ENCODE measurements at regions not wholly inside any gene's neighbourhood (a gene's known extent, or its start where the extent isn't known, plus 50 kb on each side); places are given as distances from the start of the nearest gene placed in this dataset.

GRCh38 chr2:45134726-45135125, 125.5 kb upstream of the SIX2 start:
- no peak for TF ChIP-seq CTCF (IDR thresholded peaks at IDR 0.05; ENCODE audit: low read depth, low read length)
- no peak for DNase-seq (ENCODE audit: extremely low read depth, low read depth)

- no peak for TF ChIP-seq CTCF (IDR thresholded peaks at IDR 0.05; ENCODE audit: low read depth, low read length)
- DNase-seq (ENCODE audit: extremely low read depth, low read depth) = no peak
Measured at GRCh38 chr2:45134014-45134413, 124.8 kb upstream of the SIX2 start.

- TF ChIP-seq CTCF (IDR thresholded peaks at IDR 0.05; ENCODE audit: low read depth, low read length) = no peak
- DNase-seq (ENCODE audit: extremely low read depth, low read depth) = no peak
Measured at GRCh38 chr2:45132551-45132950, 123.3 kb upstream of the SIX2 start.

GRCh38 chr2:45131587-45131986, 122.3 kb upstream of the SIX2 start:
- no peak for TF ChIP-seq CTCF (IDR thresholded peaks at IDR 0.05; ENCODE audit: low read depth, low read length)
- no peak for DNase-seq (ENCODE audit: extremely low read depth, low read depth)

- TF ChIP-seq CTCF (IDR thresholded peaks at IDR 0.05; ENCODE audit: low read depth, low read length) = no peak
- no peak for DNase-seq (ENCODE audit: extremely low read depth, low read depth)
Measured at GRCh38 chr2:45130736-45131135, 121.5 kb upstream of the SIX2 start.

- peak; percentile 13; the same call in 1 of the 2 replicates for TF ChIP-seq CTCF (IDR thresholded peaks at IDR 0.05; ENCODE audit: low read depth, low read length)
Measured at GRCh38 chr2:45128580-45128997, 119.3 kb upstream of the SIX2 start.

DNA sequence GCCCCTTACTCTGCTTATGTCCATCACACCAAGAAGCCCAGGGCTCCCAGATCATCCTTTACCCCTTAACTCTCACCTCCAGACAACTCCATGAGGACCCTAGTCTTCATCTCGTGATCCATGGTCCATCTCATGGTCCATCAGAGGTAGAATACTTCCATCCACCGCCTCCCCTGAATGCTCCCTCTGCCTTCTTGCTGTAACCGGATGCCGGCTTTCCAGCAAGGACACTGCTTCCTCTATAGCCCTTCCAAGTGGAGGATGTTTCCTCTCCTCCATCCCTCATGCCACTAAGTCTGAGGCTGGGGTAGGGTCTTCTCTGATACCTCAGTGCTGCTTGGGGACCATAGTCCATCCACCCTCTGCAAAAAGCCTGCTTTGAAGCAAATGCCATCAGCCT, 118.6 kb upstream of the SIX2 start:
- TF ChIP-seq CTCF (IDR thresholded peaks at IDR 0.05; ENCODE audit: low read depth, low read length) = no peak
- no peak for DNase-seq (ENCODE audit: extremely low read depth, low read depth)

More at GRCh38 chr2:45128580-45128997, 119.3 kb upstream of the SIX2 start:
- peak; percentile 90 for DNase-seq (ENCODE audit: extremely low read depth, low read depth)
